Hematopoietic multipotent progenitor cell (in vitro differentiated cells): ENCODE measurements at regions not wholly inside any gene's neighbourhood (a gene's known extent, or its start where the extent isn't known, plus 50 kb on each side); places are given as distances from the start of the nearest gene placed in this dataset.
"Not testable (repeated sequence)": the region's sequence is repeated elsewhere in the genome, so short reads cannot be mapped to it uniquely, and the experiment has no call there.

Source experiments
- DNase-seq, 3 donors: peaks; one replicate each; pipeline ENCODE4 v3.0.0-alpha.2; 2011 to 2015; ENCODE audit warnings: low read depth in 2 of 3, low spot score in 2 of 3

- no peak for DNase-seq
Observed at GRCh38 chr1:38760562-38760961, 99.0 kb downstream of the RRAGC start.

- peak in 1 of 3 donors; percentile 24 for DNase-seq
Observed at GRCh38 chr1:38758820-38759219, 100.8 kb downstream of the RRAGC start.

GRCh38 chr1:38746941-38747600 is 112.5 kb downstream of the RRAGC start:
- DNase-seq, result no peak

- no peak for DNase-seq
Observed at GRCh38 chr1:38746402-38746935, 113.1 kb downstream of the RRAGC start.

GRCh38 chr1:38745476-38746401 is 113.8 kb downstream of the RRAGC start:
- no peak for DNase-seq

DNA sequence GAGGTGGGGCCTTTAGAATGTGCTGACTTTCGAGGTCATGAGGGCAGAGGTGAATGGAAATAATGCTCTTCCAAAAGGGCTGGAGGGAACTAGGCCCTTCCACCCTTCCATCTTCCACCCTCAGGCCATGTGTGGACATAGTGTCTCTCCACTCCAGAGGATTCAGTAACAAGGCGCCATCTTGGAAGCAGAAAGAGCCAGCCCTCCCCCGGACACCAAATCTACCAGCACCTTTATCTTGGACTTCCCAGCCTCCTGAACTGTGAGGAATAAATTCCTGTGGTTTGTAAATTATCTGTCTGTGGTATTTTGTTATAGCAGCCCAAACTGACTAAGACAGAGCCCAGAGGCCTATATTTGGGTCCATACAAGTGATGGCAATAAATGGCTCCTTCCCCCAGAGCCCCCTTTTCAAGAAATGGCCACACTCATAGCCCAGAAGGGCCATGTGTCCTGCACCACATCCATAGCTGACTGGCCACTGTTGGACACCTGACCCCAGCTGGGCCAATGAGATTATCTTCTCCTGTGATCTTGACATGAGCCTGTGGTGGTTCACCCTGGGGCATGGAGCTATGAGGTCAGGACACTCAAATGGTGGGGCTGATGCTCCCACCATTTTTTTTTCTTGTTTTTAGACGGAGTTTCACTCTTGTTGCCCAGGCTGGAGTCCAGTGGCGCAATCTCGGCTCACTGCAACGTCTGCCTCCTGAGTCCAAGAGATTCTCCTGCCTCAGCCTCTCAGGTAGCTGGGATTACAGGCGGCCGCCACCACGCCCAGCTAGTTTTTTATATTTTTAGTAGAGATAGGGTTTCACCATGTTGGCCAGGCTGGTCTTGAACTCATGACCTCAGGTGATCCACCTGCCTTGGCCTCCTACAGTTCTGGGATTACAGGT is 114.9 kb downstream of the RRAGC start:
- no peak for DNase-seq

DNA sequence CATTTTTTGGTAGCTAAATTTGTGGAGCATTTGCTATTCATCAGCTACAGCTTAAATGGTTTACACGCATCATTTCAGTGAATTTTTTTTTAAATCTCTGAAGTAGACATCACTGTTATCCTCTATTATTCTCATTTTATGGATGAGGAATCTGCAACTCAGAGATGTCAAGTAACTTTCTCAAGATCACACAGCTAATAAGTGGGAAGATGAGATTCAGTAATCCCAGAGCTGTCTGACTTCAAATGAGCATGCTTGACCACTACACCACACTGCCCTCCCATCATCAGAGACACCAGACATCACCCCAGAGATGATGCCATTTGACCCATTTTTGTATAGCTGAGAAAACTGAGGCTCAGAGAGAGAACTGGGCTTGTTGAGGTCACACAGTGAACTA is 116.4 kb downstream of the RRAGC start:
- no peak for DNase-seq

DNA sequence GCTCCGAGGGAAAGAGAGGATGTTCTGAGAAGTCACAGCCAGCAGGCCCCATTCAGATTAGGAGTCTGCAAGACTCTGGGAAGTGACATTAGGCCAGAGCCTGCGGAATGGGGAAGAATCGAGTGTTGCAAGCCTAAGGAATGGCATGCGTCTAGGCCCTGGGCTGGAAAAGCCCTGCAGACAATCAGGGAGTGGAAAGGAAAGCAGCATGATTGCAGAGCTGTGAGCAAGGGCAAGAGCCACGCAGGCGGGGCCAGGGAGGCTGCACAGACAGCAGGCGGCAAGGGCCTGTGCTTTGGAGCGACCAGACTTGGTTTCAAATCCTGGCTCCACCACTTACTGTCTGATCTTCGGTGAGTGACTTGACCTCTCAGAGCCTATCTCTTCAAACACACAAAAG is 118.2 kb downstream of the RRAGC start:
- no peak for DNase-seq

- DNase-seq, result no peak
Observed at GRCh38 chr1:38740487-38740886, 119.1 kb downstream of the RRAGC start.

DNA sequence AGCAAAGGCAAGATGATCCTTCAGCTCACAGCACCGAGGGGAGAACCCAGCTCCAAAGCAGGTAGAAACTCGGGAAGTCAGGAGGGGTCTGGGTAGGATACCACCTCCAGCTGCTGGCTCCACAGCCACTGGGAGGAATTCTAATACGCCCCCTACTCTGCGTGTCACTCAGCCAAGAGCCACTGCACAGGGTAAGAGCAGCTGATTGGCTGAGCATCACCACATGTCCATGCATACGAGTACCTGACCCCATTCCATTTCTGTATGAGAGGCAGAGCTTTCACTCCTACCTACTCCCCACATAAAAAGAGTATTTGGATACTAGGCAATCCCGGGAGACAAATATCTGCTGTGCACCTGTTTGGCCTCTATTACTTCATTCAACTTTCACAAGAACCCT is 121.4 kb downstream of the RRAGC start:
- no peak for DNase-seq

GRCh38 chr1:38736399-38736798 is 123.2 kb downstream of the RRAGC start:
- DNase-seq, result no peak

DNA sequence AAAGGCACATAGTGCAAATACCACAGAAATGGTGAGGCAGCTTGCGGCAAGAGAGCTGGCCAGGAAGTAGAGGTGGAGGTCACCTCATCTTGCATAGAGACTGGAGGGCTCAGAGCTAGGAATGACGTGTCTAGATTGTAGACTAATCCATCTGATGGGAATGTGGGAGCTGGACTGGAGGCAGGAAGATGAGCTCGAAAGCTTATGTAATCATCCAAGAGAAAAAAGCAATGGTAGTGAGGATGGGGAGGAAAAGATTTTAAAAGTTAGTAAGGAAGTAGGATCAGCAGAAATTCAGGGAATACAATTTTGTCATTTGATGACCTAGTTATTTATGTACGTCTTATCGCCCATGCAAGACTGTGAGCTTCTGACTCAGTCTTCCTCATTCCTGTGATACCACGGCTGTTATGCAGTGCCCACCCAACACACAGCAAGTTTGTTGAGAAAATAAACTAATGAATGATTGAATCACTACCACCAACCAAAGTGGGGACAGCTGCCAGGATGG is 123.9 kb downstream of the RRAGC start:
- DNase-seq, result no peak

DNA sequence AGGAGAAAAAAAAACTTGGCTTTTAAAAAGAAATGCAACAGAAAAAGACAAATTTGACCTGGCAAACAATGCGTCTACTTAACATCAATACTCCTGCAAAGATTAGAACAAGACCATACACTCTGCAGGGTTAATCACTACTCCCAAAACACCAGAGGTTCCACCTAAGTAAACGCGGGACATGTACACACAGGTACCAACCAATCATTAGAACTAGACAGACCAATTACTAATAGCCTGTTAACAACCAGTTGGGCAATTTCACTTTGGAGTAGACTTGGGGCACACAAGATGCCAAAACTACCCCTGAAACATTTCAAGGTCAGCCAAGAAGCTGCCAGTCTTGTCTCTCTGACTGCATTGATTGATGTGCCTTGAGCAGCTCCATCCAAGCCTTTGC is 125.8 kb downstream of the RRAGC start:
- no peak for DNase-seq

GRCh38 chr1:38730511-38731397 is 128.8 kb downstream of the RRAGC start:
- DNase-seq, result no peak

- DNase-seq, result no peak
Observed at GRCh38 chr1:38728585-38728908, 131.0 kb downstream of the RRAGC start.

- DNase-seq, result peak in 2 of 3 donors; percentile 9
Observed at GRCh38 chr1:38727684-38728584, 131.6 kb downstream of the RRAGC start.

GRCh38 chr1:38725321-38725961 is 134.1 kb downstream of the RRAGC start:
- DNase-seq, result not testable (repeated sequence)
